GM12864 (cell line): ENCODE measurements at regions not wholly inside any gene's neighbourhood (a gene's known extent, or its start where the extent isn't known, plus 50 kb on each side); places are given as distances from the start of the nearest gene placed in this dataset.

Experiments
- DNase-seq: peaks from one replicate; pipeline ENCODE4 v3.0.0-alpha.2; 2011; ENCODE audit warnings: low read depth
- H3K4me3 ChIP-seq: 2 replicates; pipeline ENCODE4 v1.5.1; 2011; ENCODE audit warnings: mild to moderate bottlenecking, low read depth, low read length, control low read depth
- CTCF ChIP-seq: IDR thresholded peaks from 2 replicates; pipeline ENCODE4 v1.5.1; 2011; ENCODE audit warnings: low read depth, mild to moderate bottlenecking, moderate library complexity, low read length, control low read depth, inconsistent platforms; ENCODE audit errors: missing control alignments

GRCh38 chr6:156111913-156112312 is 656.3 kb upstream of the NOX3 start:
- no peak for TF ChIP-seq CTCF
- DNase-seq, result no peak
- H3K4me3 ChIP-seq, result no peak overlapping the region

- no peak for DNase-seq
- no peak overlapping the region for H3K4me3 ChIP-seq
- no peak for TF ChIP-seq CTCF
Observed at GRCh38 chr6:156110249-156110648, 654.6 kb upstream of the NOX3 start.

- TF ChIP-seq CTCF, result no peak
- DNase-seq, result no peak
- no peak overlapping the region for H3K4me3 ChIP-seq
Observed at GRCh38 chr6:156109713-156110112, 654.1 kb upstream of the NOX3 start.

GRCh38 chr6:156107624-156108101 is 652.0 kb upstream of the NOX3 start:
- no peak overlapping the region for H3K4me3 ChIP-seq
- no peak for TF ChIP-seq CTCF
- DNase-seq, result no peak

- no peak for DNase-seq
- peak; percentile 49 for TF ChIP-seq CTCF
- no peak overlapping the region for H3K4me3 ChIP-seq
Observed at GRCh38 chr6:156102129-156102528, 646.5 kb upstream of the NOX3 start.

- H3K4me3 ChIP-seq, result no peak overlapping the region
- DNase-seq, result no peak
- no peak for TF ChIP-seq CTCF
Observed at GRCh38 chr6:156098839-156099238, 643.2 kb upstream of the NOX3 start.

- no peak for TF ChIP-seq CTCF
- no peak for DNase-seq
- no peak overlapping the region for H3K4me3 ChIP-seq
Observed at GRCh38 chr6:156087487-156087886, 631.8 kb upstream of the NOX3 start.
